A549 (cell line): ENCODE measurements at regions not wholly inside any gene's neighbourhood (a gene's known extent, or its start where the extent isn't known, plus 50 kb on each side); places are given as distances from the start of the nearest gene placed in this dataset.

Experiments
- ATAC-seq, 2 experiments: fragments of 200-7000 bp in 1 of 2; fragments of >200 bp in 1 of 2; cut with Nextera tagmentation in 1 of 2; cut with Tn5 transposase in 1 of 2; 3 replicates each; pipeline versions ENCODE4 v1.8.0 to v1.9.1; 2018 to 2020; ENCODE audit warnings: mild to moderate bottlenecking in 1 of 2, moderate library complexity in 1 of 2
- CTCF ChIA-PET: fragments of 300-600 bp; sonication (Branson Sonifier 250); formaldehyde crosslinking; extraction: SDS; loops from one replicate; lab custom pipeline; 2021; ENCODE audit warnings: antibody characterized with exemption, inconsistent platforms; lab: Yijun Ruan, JAX
- POLR2A ChIA-PET: fragments of 350-600 bp; formaldehyde crosslinking; extraction: SDS; loops from one replicate; lab custom pipeline; 2021; ENCODE audit warnings: antibody characterized with exemption, inconsistent platforms; lab: Yijun Ruan, JAX
- DNase-seq, 2 experiments: peaks; one replicate each; pipeline versions ENCODE4 v3.0.0 to v3.0.0-alpha.2; 2011 to 2016; ENCODE audit warnings: low read depth in 1 of 2, low spot score in 1 of 2
- FAIRE-seq: peaks from 2 replicates; lab custom pipeline; 2011; peaks lifted over from hg19 to GRCh38; lab: Jason Lieb, UNC
- H3K27ac ChIP-seq, 2 experiments: fragments of >200 bp; sonication (Bioruptor Twin); formaldehyde crosslinking; 3 replicates each; pipeline ENCODE4 v1.5.1; 2016 to 2017
- H3K4me1 ChIP-seq: fragments of >200 bp; sonication (Bioruptor Twin); formaldehyde crosslinking; 3 replicates; pipeline ENCODE4 v1.6.1; 2016
- H3K4me2 ChIP-seq: fragments of >200 bp; sonication (Bioruptor Twin); formaldehyde crosslinking; 3 replicates; pipeline ENCODE4 v1.6.1; 2016
- H3K4me3 ChIP-seq: fragments of >200 bp; sonication (Bioruptor Twin); formaldehyde crosslinking; 3 replicates; pipeline ENCODE4 v1.5.1; 2016
- H3K9me3 ChIP-seq: fragments of >200 bp; sonication (Bioruptor Twin); formaldehyde crosslinking; 3 replicates; pipeline ENCODE4 v1.6.1; 2016
- BHLHE40 ChIP-seq: IDR thresholded peaks from 2 replicates; pipeline ENCODE4 v1.6.1; 2012; ENCODE audit warnings: low read depth, low read length, inconsistent platforms
- CBX2 ChIP-seq: fragments of 200-600 bp; sonication (generic); IDR thresholded peaks from 2 replicates; pipeline ENCODE4 v1.6.1; 2016; ENCODE audit warnings: low read depth, mild to moderate bottlenecking, borderline replicate concordance
- CTCF ChIP-seq: fragments of >200 bp; sonication (Bioruptor Twin); formaldehyde crosslinking; IDR thresholded peaks from 3 replicates; pipeline ENCODE4 v1.5.1; 2016
- EHF ChIP-seq: fragments of 250-450 bp; sonication (Bioruptor Pico); IDR thresholded peaks from 2 replicates; pipeline ENCODE4 v1.5.0; 2020; ENCODE audit warnings: mild to moderate bottlenecking
- EHMT2 ChIP-seq: fragments of 200-600 bp; sonication (generic); IDR thresholded peaks from 2 replicates; pipeline ENCODE4 v1.6.1; 2016; ENCODE audit warnings: antibody characterized with exemption, low read depth, mild to moderate bottlenecking, moderate library complexity
- FOSL2 ChIP-seq, 2 experiments: fragments of 450-650 bp in 1 of 2; fragments of >200 bp in 1 of 2; sonication (Bioruptor Twin) in 1 of 2; formaldehyde crosslinking; IDR thresholded peaks; 2 replicates each; pipeline versions ENCODE4 v1.5.0 to v1.6.1; 2016 to 2020; ENCODE audit warnings: mild to moderate bottlenecking in 1 of 2, moderate library complexity in 1 of 2
- GATA3 ChIP-seq: IDR thresholded peaks from 2 replicates; pipeline ENCODE4 v1.6.1; 2012; ENCODE audit warnings: borderline replicate concordance
- HDAC2 ChIP-seq: fragments of 200-600 bp; sonication (generic); IDR thresholded peaks from 2 replicates; pipeline ENCODE4 v1.6.1; 2016
- HES2 ChIP-seq: fragments of >200 bp; sonication (Bioruptor Twin); formaldehyde crosslinking; IDR thresholded peaks from 2 replicates; pipeline ENCODE4 v1.6.1; 2016
- HMGXB4 ChIP-seq: fragments of 250-450 bp; sonication (Bioruptor Pico); IDR thresholded peaks from 2 replicates; pipeline ENCODE4 v1.5.0; 2021; ENCODE audit warnings: mild to moderate bottlenecking, moderate library complexity, borderline replicate concordance
- HOXA7 ChIP-seq: fragments of 250-450 bp; sonication (Bioruptor Pico); IDR thresholded peaks from 2 replicates; pipeline ENCODE4 v1.5.0; 2020; ENCODE audit warnings: mild to moderate bottlenecking, moderate library complexity
- KDM1A ChIP-seq: fragments of 200-600 bp; sonication (generic); IDR thresholded peaks from 2 replicates; pipeline ENCODE4 v1.6.1; 2016; ENCODE audit warnings: low read depth, mild to moderate bottlenecking
- MAFK ChIP-seq: fragments of 450-650 bp; IDR thresholded peaks from 2 replicates; pipeline ENCODE4 v1.6.1; 2014; ENCODE audit not compliant: partially characterized antibody
- NPAS2 ChIP-seq: fragments of 250-450 bp; sonication (Bioruptor Pico); IDR thresholded peaks from 2 replicates; pipeline ENCODE4 v1.8.0; 2022; ENCODE audit warnings: mild to moderate bottlenecking, moderate library complexity, borderline replicate concordance
- PBX3 ChIP-seq: IDR thresholded peaks from 2 replicates; pipeline ENCODE4 v1.6.1; 2012
- RAD21 ChIP-seq, 2 experiments: fragments of >200 bp in 1 of 2; sonication (Bioruptor Twin) in 1 of 2; formaldehyde crosslinking in 1 of 2; IDR thresholded peaks in 1 of 2; conservative IDR thresholded peaks in 1 of 2; 2 replicates in 1 of 2; 3 replicates in 1 of 2; pipeline ENCODE4 v1.6.1; 2012 to 2018; ENCODE audit warnings: inconsistent platforms in 1 of 2
- RARB ChIP-seq: fragments of 250-450 bp; sonication (Bioruptor Pico); IDR thresholded peaks from 2 replicates; pipeline ENCODE4 v1.8.0; 2021; ENCODE audit warnings: mild to moderate bottlenecking, moderate library complexity
- RCOR1 ChIP-seq: fragments of 150-350 bp; IDR thresholded peaks from 2 replicates; pipeline ENCODE4 v1.6.1; 2014; ENCODE audit warnings: antibody characterized with exemption, low read length, low read depth
- SMC3 ChIP-seq: fragments of >200 bp; sonication (Bioruptor Twin); formaldehyde crosslinking; IDR thresholded peaks from 3 replicates; pipeline ENCODE4 v1.6.1; 2018; ENCODE audit warnings: inconsistent platforms
- TP53 ChIP-seq: fragments of 250-450 bp; sonication (Bioruptor Pico); IDR thresholded peaks from 2 replicates; pipeline ENCODE4 v1.5.0; 2021; ENCODE audit warnings: mild to moderate bottlenecking, moderate library complexity
- USF2 ChIP-seq: fragments of 450-650 bp; IDR thresholded peaks from 2 replicates; pipeline ENCODE4 v1.6.1; 2014; ENCODE audit warnings: antibody characterized with exemption
- ZC3H11A ChIP-seq: fragments of 450-650 bp; IDR thresholded peaks from 2 replicates; pipeline ENCODE4 v1.6.1; 2014; ENCODE audit warnings: antibody characterized with exemption, mild to moderate bottlenecking
- WGBS: methylation state at CpG from one replicate; pipeline ENCODE4 v1.1.6; 2017; ENCODE audit errors: missing lambda C conversion rate; 5-methylcytosine and 5-hydroxymethylcytosine counted together

- no peaks in the 10 kb centered on the region for H3K9me3 ChIP-seq
- H3K4me3 ChIP-seq = no peak overlapping the region
- TF ChIP-seq KDM1A (no peak), EHF (no peak), TP53 (no peak), NPAS2 (CRISPR knock-in tag) (no peak), GATA3 (no peak), CBX2 (no peak), RCOR1 (no peak), BHLHE40 (no peak)
- TF ChIP-seq, all 56 proteins: peak for 0
- no peak; a peak in 2 of 6 replicates for ATAC-seq
- Histone ChIP-seq H3K27ac (no peak overlapping the region), H3K4me2 (no peak overlapping the region), H3K4me1 (no peaks in the 10 kb centered on the region)
- no peak for FAIRE-seq
- no peak for DNase-seq
- 51% methylated on average over 41 of the region's 41 CpGs for WGBS
- ChIA-PET POLR2A (no interaction called here), CTCF (no interaction called here)
These were observed 51.1 kb upstream of the PPP2R3B start for GRCh38 chrX:437661-438390.

DNA sequence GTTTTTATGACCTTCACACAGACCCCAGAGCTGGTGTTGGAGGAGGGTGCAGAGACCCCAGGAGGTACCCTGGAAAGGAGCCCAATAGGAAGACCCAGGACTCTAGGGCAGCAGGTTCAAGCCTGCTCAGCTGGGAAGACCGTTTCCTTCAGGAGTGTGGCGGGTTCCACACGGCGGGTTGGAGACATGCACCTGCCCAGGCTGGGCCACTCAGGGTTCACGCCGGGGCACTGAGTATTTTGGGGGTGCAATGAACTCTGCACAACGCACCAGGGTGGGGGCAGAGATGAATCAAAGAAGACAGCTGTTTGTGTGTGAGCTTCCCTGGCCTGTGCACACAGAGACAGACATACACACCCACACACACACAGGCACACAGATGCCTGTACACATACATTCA, 52.5 kb upstream of the PPP2R3B start:
- no peak for ATAC-seq
- no peaks in the 10 kb centered on the region for H3K4me1 ChIP-seq
- DNase-seq = no peak
- TF ChIP-seq HMGXB4 (CRISPR knock-in tag) (no peak), EHMT2 (no peak), BHLHE40 (no peak), USF2 (no peak), SMC3 (no peak), ZC3H11A (no peak), HDAC2 (no peak), CTCF (no peak), KDM1A (no peak), FOSL2 (IDR thresholded peaks at IDR 0.05) (no peak), FOSL2 (CRISPR knock-in tag; IDR thresholded peaks at IDR 0.05) (no peak), PBX3 (no peak), RAD21 (conservative IDR thresholded peaks at IDR 0.05 in 1 of 2, IDR thresholded peaks at IDR 0.05 in 1 of 2) (no peak), MAFK (no peak), HOXA7 (CRISPR knock-in tag) (no peak), EHF (no peak), RARB (CRISPR knock-in tag) (no peak), HES2 (no peak)
- TF ChIP-seq, all 56 proteins: peak for 0
- 54% methylated on average over 7 of the region's 7 CpGs for WGBS
- H3K9me3 ChIP-seq = no peaks in the 10 kb centered on the region
- no peak overlapping the region for H3K27ac ChIP-seq
- no peak for FAIRE-seq
- POLR2A ChIA-PET = no interaction called here
- CTCF ChIA-PET = no interaction called here
- no peak overlapping the region for H3K4me3 ChIP-seq
- H3K4me2 ChIP-seq = no peak overlapping the region
